ENCODE measurements at regions not wholly inside any gene's neighbourhood (a gene's known extent, or its start where the extent isn't known, plus 50 kb on each side); places are given as distances from the start of the nearest gene placed in this dataset.

DNA sequence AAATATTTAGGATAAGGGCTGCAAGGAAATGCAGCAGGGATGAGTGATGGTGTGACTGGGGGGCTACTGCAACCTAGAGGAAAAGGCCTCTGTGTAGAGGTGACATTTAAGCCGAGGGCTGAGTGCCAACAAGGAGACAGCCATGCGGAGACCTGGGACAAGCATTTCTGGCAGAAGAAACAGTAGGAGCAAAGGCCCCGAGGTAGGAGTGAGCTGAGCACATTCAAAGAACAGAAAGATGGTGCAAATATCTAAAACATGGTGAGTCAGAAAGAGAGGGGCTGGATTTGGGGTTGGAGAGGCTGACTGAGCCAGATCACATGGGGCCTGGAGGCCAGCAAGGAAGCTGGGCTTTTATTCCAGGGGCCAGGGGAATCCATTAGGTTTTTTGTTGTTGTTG, 55.1 kb upstream of the INCENP start:
- Histone ChIP-seq H3K4me3 (no peak overlapping the region), H4K20me1 (replicated peaks; ENCODE audit: control insufficient read depth, insufficient read depth, low read length) (no peaks in the 10 kb centered on the region), H3K27me3 (ENCODE audit: control insufficient read depth in 2 of 2, insufficient read depth in 2 of 2, low read length in 2 of 2) (no peaks in the 10 kb centered on the region), H3K4me1 (replicated peaks in 1 of 2; ENCODE audit: control insufficient read depth in 2 of 2, insufficient read depth in 2 of 2, low read length in 2 of 2) (no peaks in the 10 kb centered on the region), H3K27ac (ENCODE audit: extremely low read depth, low read depth, low read length) (no peak overlapping the region), H3K79me2 (ENCODE audit: control insufficient read depth, insufficient read depth, low read length) (no peaks in the 10 kb centered on the region), H2AFZ (ENCODE audit: low read depth, low read length) (no peak overlapping the region), H3K9me3 (replicated peaks; ENCODE audit: control insufficient read depth, insufficient read depth, low read depth, low read length) (no peaks in the 10 kb centered on the region), H3K36me3 (ENCODE audit: control insufficient read depth, insufficient read depth, low read length) (no peaks in the 10 kb centered on the region), H3K4me2 (ENCODE audit: insufficient read depth, low read length) (no peak overlapping the region), H3K9ac (ENCODE audit: insufficient read depth in 1 of 2, low read depth in 2 of 2, low read length in 2 of 2) (no peak overlapping the region; a peak in 1 of 4 replicates), H3K9me1 (ENCODE audit: control insufficient read depth, insufficient read depth, low read length) (no peaks in the 10 kb centered on the region)
- no peak for ATAC-seq
- in situ Hi-C loops (cut with MboI) (no loop called here), intact Hi-C loops (cut with micrococcal nuclease) (no loop called here)
- ChIA-PET POLR2A (interaction anchor here (0.8 to 1.2 kb wide), 3 partner anchors 9 to 103 kb away, joined by 3 to 4 read pairs (median 4); no protein-coding TSS in a partner anchor), CTCF (ENCODE audit: low intra/inter-chr PET ratio) (no interaction called here)
- 38% methylated on average over 3 of the region's 3 CpGs for WGBS (ENCODE audit: insufficient coverage, low coverage, missing lambda C conversion rate)
- FAIRE-seq = no peak
- no peak for TF ChIP-seq FIP1L1 (IDR thresholded peaks at IDR 0.05; ENCODE audit: low read depth, low read length, poor library complexity, severe bottlenecking)
- BruUV-seq (replicated peaks) = no TSS peak
- no peak for DNase-seq (ENCODE audit: extremely low read depth in 1 of 4, low spot score in 3 of 4)

DNA sequence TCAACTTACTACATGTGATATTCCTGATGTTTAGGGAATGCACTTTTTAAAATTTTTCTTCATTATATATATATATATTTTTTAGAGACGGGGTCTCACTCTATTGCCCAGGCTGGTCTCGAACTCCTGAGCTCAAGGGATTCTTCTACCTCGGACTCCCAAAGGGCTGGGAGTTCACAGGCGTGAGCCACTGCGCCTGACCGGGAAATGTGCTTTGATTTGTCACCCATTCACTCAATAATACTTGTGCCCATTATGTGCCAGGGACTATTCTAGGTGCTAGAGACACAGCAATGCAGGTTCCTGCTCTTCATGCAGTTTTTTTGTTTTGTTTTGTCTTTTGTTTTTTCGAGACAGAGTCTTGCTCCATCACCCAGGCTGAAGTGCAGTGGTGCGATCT, 56.1 kb upstream of the INCENP start:
- Histone ChIP-seq H3K4me1 (replicated peaks in 1 of 2; ENCODE audit: control insufficient read depth in 2 of 2, insufficient read depth in 2 of 2, low read length in 2 of 2) (no peaks in the 10 kb centered on the region), H3K4me3 (no peak overlapping the region), H3K4me2 (ENCODE audit: insufficient read depth, low read length) (no peak overlapping the region), H3K9me3 (replicated peaks; ENCODE audit: control insufficient read depth, insufficient read depth, low read depth, low read length) (no peaks in the 10 kb centered on the region), H4K20me1 (replicated peaks; ENCODE audit: control insufficient read depth, insufficient read depth, low read length) (no peaks in the 10 kb centered on the region), H2AFZ (ENCODE audit: low read depth, low read length) (no peak overlapping the region), H3K36me3 (ENCODE audit: control insufficient read depth, insufficient read depth, low read length) (no peaks in the 10 kb centered on the region), H3K79me2 (ENCODE audit: control insufficient read depth, insufficient read depth, low read length) (no peaks in the 10 kb centered on the region), H3K27me3 (ENCODE audit: control insufficient read depth in 2 of 2, insufficient read depth in 2 of 2, low read length in 2 of 2) (no peaks in the 10 kb centered on the region), H3K9me1 (ENCODE audit: control insufficient read depth, insufficient read depth, low read length) (no peaks in the 10 kb centered on the region), H3K9ac (ENCODE audit: insufficient read depth in 1 of 2, low read depth in 2 of 2, low read length in 2 of 2) (no peak overlapping the region), H3K27ac (ENCODE audit: extremely low read depth, low read depth, low read length) (no peak overlapping the region)
- FAIRE-seq = no peak
- no peak for TF ChIP-seq ZNF785 (CRISPR knock-in tag; IDR thresholded peaks at IDR 0.05)
- no peak for TF ChIP-seq SREBF1 (IDR thresholded peaks at IDR 0.05; ENCODE audit: borderline replicate concordance, low read depth, low read length)
- intact Hi-C loops (cut with micrococcal nuclease) (no loop called here), in situ Hi-C loops (cut with MboI) (no loop called here)
- ChIA-PET CTCF (ENCODE audit: low intra/inter-chr PET ratio) (no interaction called here), POLR2A (interaction anchor here (0.8 kb wide), 1 partner anchor 16 kb away, joined by 4 read pairs; no protein-coding TSS in a partner anchor)
- 35% methylated on average over 8 of the region's 8 CpGs for WGBS (ENCODE audit: insufficient coverage, low coverage, missing lambda C conversion rate)
- no TSS peak for BruUV-seq (replicated peaks)
- DNase-seq (ENCODE audit: extremely low read depth in 1 of 4, low spot score in 3 of 4) = no peak
- ATAC-seq = no peak
